A673 (cell line): ENCODE measurements at regions not wholly inside any gene's neighbourhood (a gene's known extent, or its start where the extent isn't known, plus 50 kb on each side); places are given as distances from the start of the nearest gene placed in this dataset.

ENCODE experiments used
- EZH2 ChIP-seq: fragments of 200-600 bp; sonication (generic); IDR thresholded peaks from 2 replicates; pipeline ENCODE4 v1.6.1; 2017; ENCODE audit warnings: borderline replicate concordance, low read depth, mild to moderate bottlenecking, mixed read lengths, antibody characterized with exemption, low read length; ENCODE audit not compliant: poor library complexity, severe bottlenecking
- TF ChIP-seq, protein P1 (sequence below): fragments of 300-800, 200-600 bp; sonication (generic); conservative IDR thresholded peaks from 2 replicates; pipeline ENCODE4 v1.5.1; 2017; ENCODE audit warnings: low read depth, mild to moderate bottlenecking, antibody characterized with exemption, low read length, moderate library complexity, mixed read lengths

GRCh38 chr18:24817150-24817549, 356.7 kb downstream of the HRH4 start:
- TF ChIP-seq, protein P1, sequence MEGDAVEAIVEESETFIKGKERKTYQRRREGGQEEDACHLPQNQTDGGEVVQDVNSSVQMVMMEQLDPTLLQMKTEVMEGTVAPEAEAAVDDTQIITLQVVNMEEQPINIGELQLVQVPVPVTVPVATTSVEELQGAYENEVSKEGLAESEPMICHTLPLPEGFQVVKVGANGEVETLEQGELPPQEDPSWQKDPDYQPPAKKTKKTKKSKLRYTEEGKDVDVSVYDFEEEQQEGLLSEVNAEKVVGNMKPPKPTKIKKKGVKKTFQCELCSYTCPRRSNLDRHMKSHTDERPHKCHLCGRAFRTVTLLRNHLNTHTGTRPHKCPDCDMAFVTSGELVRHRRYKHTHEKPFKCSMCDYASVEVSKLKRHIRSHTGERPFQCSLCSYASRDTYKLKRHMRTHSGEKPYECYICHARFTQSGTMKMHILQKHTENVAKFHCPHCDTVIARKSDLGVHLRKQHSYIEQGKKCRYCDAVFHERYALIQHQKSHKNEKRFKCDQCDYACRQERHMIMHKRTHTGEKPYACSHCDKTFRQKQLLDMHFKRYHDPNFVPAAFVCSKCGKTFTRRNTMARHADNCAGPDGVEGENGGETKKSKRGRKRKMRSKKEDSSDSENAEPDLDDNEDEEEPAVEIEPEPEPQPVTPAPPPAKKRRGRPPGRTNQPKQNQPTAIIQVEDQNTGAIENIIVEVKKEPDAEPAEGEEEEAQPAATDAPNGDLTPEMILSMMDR: no peak
- no peak for TF ChIP-seq EZH2
